ENCODE measurements at regions not wholly inside any gene's neighbourhood (a gene's known extent, or its start where the extent isn't known, plus 50 kb on each side); places are given as distances from the start of the nearest gene placed in this dataset.

- peak; percentile 2 for DNase-seq
Observed at GRCh38 chr9:1202512-1203280, 152.5 kb downstream of the DMRT2 start.

DNA sequence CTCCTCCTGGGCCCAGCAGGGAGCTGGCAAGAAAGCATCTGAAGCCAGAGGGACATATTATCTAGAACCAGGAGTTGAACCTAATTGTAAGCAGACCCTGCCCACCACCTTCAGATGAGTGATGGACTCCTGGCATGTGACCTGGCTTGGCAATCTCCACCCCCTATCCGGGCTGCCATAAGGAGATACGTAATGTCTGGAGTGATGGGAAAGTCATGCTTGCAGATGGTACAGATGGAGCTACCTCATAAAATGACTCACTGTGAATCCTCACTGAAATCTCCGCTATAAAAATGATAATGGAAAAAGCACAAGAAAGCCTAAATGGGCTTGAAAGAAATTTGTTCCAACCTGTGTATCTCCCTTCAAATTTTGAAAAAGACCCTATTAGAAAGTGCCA is 157.5 kb downstream of the DMRT2 start:
- no peak for DNase-seq

GRCh38 chr9:1208157-1208556 is 158.0 kb downstream of the DMRT2 start:
- DNase-seq, result no peak

DNA sequence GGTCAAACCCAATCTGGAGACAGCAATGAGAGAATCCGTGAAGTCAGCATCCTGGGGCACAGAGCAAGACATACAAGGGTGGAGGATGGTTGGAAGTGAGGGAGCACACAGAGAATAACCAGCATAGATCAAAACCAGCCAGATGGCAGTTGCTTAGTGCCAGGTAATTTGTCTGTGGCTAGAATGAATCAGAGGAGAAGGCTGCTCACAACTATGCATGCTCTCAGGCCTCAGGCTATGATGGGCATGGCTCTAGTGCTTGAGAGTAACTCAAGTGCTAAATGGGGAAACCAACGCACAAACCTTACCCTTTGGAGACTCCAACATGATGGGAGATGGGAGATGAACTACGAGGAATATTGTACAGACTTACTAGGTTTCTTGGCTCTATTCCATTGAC is 160.8 kb downstream of the DMRT2 start:
- no peak for DNase-seq

DNA sequence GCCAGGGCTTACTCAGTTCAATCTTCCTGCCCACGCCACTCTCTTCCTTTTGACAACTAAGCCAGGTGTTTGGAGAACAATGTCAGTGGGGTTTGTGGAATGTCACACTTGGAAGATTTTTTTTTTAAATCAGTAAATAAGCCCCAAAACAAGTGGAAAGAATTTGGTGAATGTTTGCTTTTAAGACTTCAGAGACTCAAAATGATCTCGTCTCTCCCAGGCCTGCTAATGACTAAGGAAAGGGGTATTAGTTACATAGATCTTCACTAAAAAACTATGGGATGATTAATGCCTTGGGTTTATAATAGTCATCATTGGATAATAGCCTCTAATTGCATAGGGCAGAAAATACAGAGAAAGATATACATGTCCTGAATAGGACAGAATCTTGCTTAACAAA is 166.4 kb downstream of the DMRT2 start:
- DNase-seq, result no peak

DNA sequence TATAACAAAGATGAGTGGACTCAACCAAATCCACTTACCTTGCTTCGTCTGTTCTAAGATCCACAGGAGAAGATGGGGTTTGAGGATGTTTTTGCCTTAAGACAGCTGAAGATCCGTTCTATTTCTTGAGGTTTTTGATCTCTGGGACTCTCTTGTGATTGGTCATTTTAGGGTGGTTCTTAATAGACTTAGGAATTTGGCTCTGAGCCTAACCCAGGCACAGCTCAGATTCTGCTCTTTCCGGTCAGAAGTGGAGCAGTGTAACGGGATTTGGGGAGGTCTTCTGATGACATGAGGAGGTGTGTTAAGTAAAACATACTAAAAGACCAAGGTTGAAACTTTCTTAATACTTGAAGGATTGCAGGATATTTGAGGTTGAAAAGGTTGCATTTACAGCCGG is 166.9 kb downstream of the DMRT2 start:
- no peak for DNase-seq

GRCh38 chr9:1219284-1219683 is 169.1 kb downstream of the DMRT2 start:
- no peak for DNase-seq

DNA sequence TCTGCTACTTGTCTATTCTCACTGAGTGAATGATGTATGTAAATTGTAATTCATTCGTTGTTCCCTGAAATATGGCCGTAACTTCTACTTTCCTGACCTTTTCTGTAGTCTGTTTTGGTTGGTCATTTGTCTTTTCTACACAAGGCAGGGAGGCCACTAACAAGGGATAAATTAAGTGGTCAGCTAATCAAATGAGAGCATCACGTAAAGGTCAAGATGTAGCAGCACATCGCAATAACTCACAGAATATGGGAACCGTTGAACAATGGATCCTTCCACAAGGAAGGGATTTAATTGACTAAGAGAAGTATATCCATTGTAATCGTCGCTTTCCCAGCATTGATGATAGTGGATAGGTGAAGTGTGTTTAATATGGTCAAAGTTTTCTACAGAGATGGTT is 171.1 kb downstream of the DMRT2 start:
- DNase-seq, result no peak

GRCh38 chr9:1222511-1222910 is 172.4 kb downstream of the DMRT2 start:
- no peak for DNase-seq

- DNase-seq, result no peak
Observed at GRCh38 chr9:1231998-1232919, 182.1 kb downstream of the DMRT2 start.

- no peak for DNase-seq
Observed at GRCh38 chr9:1233568-1233967, 183.4 kb downstream of the DMRT2 start.

DNA sequence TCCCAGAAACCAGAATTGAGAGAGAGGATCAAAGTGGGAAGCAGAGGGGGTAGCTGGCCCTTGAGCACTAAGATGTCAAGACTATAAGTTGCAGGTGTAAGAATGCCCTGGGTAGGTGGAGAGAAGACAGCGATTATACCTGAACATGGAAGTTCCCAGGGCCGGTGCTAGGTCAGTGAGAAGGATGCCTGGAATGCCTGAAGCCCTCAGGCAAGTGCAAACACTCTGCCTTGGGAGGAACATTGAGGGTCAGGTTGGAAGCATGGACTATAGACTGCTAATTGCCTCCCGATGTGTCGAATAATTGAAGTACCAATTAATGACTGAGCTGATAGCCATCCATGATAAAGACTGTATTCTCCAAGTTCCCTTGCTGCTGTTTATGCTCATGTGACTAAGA is 185.5 kb downstream of the DMRT2 start:
- DNase-seq, result no peak

DNA sequence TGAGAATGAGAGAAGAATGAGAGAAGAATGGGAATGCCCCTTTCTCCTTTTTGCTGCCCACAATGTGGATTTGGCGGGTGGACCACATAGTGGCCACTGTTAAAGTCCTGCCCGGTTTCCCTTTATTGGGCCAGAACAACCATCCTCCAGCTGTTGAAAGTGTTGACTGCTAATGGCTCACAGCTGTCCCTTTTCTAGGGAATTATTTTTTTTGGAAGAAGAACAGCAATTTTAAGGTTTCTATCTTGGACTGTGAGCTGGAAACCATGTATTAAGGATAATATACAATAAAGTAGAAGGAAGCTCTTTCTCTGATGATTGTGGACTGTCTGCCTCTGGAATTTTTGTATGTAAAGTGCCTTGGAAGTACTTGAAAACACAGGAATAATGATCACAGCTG is 185.9 kb downstream of the DMRT2 start:
- DNase-seq, result no peak

- DNase-seq, result no peak
Observed at GRCh38 chr9:1238407-1238806, 188.2 kb downstream of the DMRT2 start.

GRCh38 chr9:1248743-1249142 is 198.6 kb downstream of the DMRT2 start:
- no peak for DNase-seq

- DNase-seq, result no peak
Observed at GRCh38 chr9:1253064-1253979, 203.2 kb downstream of the DMRT2 start.

DNA sequence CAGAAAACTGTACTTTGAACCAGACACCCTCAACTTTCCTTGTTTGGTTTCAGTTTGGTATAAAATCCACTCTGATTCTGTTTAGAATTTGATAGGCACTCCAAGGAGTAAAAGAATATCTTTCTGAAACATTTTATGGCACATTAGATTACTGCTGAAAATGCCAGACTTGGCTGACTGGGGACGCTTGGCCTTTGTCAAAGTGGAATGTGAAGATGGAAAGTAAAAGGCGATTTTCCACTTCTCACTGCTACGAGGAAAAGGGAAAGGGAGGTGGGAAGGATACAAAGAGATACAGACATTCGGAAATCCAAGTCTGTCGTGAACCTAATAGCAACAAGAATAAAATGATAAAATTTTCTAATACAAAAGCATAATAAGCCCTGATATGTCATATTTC is 203.9 kb downstream of the DMRT2 start:
- DNase-seq, result no peak

DNA sequence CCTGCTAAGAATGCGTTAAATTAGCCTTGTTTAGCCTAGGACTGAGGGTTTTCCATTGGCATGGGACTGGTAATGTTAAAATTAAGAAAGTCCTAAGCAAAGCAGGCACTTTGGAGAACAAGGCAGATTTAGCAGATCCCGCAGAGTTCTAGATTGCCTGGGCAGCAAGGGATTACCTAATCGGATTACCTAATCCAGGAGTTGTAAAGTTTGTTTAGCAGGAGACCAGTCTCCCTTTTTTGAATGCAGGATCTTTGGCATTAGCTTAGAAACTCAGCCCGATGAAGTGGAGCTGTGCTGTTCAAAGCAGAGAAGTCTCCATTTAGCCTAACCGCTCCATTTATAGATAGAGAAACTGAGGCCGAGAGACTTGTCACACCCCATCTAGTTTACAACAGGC is 206.0 kb downstream of the DMRT2 start:
- no peak for DNase-seq

GRCh38 chr9:1261266-1261665 is 211.1 kb downstream of the DMRT2 start:
- no peak for DNase-seq

GRCh38 chr9:1261879-1262766 is 212.0 kb downstream of the DMRT2 start:
- DNase-seq, result no peak

GRCh38 chr9:1267141-1267570 is 217.0 kb downstream of the DMRT2 start:
- DNase-seq, result no peak

DNA sequence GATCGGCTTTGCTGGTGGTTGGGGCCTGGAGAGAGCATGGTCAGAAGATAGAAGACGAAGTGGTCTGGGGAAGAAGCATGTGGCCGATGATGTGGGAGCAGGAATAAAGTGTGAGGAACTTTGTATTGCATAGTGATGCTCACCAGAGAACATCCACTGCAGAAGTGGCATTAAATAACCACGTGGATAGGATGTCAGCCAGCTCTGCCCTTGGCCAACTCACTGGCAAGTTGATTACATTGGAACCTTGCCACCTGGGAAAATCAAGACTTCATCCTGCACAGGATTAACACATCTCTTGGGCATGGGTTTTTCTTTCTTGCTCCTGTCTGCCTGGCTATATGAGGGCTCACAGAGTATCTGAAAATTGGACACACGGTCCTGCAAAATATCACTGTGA is 217.4 kb downstream of the DMRT2 start:
- DNase-seq, result peak; percentile 27

Measured in NCI-H1105 treated with DMSO at 0.1 percent for 48 hours (cell line).